ENCODE measurements at regions not wholly inside any gene's neighbourhood (a gene's known extent, or its start where the extent isn't known, plus 50 kb on each side); places are given as distances from the start of the nearest gene placed in this dataset.

DNA sequence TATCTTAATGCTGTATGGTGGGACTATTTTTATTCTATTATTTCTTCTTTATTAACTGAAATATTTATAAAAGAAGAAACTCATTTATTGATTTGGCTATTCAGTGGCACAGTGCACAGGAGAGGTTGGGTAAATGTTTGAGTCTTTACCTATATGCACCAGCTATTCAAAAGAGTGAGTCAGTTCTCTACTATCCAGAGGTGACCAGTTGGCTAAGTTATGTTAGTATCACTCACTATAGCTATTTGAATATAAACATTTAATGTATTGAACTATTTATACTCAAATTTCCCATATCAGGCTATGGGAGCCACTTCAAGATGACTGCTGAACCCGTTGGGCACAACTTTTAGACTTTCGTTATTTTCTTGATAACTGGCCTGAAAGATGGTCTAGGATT, 106.1 kb upstream of the VEGFC start:
- no peak for DNase-seq (ENCODE audit: low read depth in 3 of 3, low spot score in 1 of 3)

DNA sequence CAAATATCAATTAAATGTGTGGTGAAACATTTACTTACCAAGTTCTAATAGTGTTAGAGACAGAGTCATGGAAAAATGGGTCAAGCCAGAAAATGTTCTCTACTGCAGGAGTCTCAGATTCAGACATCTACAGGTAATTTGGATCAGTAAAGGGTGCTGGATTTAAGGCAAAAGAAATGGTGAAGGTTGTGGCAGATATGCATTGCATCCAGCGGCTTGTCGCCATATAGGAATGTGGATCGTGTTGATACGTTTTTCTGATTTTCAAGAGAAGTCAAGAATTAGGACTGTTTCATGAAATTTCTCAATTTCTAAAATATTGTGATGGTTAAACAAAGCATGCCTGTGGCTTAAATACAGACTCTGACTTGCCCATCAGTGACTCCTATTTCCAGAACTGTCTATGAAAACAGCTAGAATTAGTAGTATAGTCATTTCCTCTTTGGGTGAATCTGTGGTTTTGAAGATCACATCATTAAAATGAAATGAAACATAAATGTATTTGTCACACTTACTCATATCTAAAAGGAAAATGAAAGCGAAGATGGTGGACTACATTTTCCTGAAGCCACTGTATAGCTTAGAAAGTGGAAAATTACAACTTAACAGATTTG, 110.1 kb upstream of the VEGFC start:
- DNase-seq (ENCODE audit: low read depth in 3 of 3, low spot score in 1 of 3) = no peak

GRCh38 chr4:176906709-176907108, 114.0 kb upstream of the VEGFC start:
- DNase-seq (ENCODE audit: low read depth in 3 of 3, low spot score in 1 of 3) = no peak

DNA sequence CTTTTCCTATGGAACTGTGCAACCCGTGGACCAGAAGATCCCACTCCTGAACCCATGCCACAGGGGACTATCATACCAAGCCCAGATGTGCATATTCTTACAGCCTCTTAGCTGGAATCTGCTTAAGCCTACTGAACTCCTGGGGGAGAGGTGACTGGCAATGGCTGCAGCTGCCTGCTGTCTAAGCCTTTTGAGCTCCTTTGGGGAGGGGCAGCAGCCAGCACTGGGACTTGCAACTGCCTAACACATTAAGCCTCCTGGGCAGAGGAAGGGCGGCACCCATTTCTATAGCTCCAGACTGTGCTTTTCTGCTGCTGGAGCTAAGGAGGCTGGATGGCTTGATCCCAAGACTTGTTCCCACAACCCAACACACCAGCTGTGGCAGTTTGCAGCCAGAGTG, 117.9 kb upstream of the VEGFC start:
- DNase-seq (ENCODE audit: low read depth in 3 of 3, low spot score in 1 of 3) = no peak

- DNase-seq (ENCODE audit: low read depth in 3 of 3, low spot score in 1 of 3) = no peak
These were observed 126.9 kb upstream of the VEGFC start for GRCh38 chr4:176919631-176920030.

DNA sequence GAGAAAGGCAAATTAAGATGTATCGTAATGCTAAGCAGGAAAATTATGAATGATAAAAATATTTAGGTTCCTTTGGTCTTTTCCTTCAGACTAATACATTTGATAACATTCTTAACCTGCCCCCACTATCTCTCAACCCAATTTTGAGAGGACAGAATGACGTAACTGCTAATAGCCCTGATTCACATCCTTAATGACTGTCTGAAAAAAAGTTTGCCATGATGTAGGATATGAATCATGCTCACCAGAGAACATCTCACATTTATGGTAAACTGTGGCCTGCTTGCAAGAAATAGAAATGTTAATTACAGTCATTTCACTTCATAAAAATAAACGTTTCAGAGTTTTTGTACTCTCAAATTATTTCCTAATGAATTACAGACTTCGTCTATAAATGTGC, 128.0 kb upstream of the VEGFC start:
- DNase-seq (ENCODE audit: low read depth in 3 of 3, low spot score in 1 of 3) = no peak

DNA sequence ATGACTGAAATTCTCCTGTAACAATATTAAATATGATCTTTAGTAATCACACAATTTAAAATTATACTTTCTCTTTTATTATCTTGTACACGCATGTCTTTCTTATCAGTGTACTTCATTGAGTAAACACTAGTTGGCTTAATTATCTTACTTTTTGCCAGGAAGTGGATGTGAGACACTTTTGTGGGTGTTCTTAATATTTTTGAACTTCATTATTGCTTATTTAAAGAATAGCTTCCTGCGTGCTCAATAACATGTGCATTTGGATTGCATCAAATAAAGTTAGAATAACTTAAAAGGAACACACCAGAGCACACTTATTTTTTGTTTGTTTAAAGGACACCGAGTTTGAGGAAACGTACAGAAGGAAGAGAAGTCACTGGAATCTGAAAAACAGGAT, 128.5 kb upstream of the VEGFC start:
- no peak for DNase-seq (ENCODE audit: low read depth in 3 of 3, low spot score in 1 of 3)

DNA sequence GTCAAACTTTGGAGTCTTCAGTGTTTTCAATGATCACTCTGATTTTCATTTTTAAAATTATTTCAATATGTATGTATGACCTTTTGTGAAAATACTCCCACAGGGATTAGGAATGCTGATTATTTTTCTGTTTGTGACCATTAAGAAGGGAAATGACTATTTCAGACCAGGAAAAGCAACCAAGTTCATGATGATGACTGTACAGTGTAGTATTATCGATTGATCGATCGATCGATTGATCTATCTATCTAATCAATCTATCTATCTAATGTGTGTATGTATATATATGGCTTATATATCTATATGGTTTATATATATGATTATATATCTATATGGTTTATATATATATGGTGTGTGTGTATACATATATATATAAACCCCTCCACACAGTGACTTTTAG, 131.5 kb upstream of the VEGFC start:
- DNase-seq (ENCODE audit: low read depth in 3 of 3, low spot score in 1 of 3) = no peak

DNA sequence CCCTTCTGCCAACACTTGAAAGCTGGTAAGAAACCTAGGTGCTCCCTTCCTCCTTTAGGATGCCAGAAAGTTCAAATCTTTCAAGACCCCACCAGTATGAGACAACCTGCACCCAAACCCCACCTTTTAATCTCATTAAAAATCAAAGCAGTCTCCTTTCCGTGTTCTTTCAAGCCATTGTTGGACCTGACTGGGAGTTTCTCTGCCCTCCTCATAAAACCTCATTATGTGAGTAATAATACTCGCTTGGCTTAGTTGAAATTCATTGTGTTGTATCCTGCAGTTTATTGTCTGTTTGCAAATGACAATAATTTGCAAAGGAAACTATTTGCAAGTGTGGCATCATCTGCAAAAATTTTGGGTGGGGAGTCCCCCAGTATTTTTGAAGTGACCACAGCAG, 133.2 kb upstream of the VEGFC start:
- no peak for DNase-seq (ENCODE audit: low read depth in 3 of 3, low spot score in 1 of 3)

- no peak for DNase-seq (ENCODE audit: low read depth in 3 of 3, low spot score in 1 of 3)
These were observed 134.4 kb upstream of the VEGFC start for GRCh38 chr4:176927117-176927516.

- DNase-seq (ENCODE audit: low read depth in 3 of 3, low spot score in 1 of 3) = no peak
These were observed 134.9 kb upstream of the VEGFC start for GRCh38 chr4:176927664-176928063.

DNA sequence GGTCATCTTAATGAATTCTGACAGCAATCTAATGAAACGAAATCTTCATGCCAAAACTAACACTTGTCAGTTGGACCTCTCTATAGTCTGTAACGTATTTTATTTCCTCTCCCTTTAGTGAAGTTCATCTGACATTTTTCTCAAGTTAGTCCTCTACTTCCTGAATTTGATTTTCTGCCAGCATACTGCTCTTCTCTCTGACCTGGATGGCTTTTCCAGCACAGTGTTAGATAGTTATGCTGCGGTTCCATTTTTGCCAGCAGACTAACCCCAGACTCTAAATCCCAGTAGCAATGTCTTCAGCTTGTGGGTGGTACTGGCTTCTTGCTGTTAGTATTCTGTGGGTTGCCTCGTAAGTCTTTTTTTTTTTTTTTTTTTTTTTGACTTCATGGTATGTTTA, 146.7 kb upstream of the VEGFC start:
- no peak for DNase-seq (ENCODE audit: low read depth in 3 of 3, low spot score in 1 of 3)

GRCh38 chr4:176945334-176945733, 152.6 kb upstream of the VEGFC start:
- no peak for DNase-seq (ENCODE audit: low read depth in 3 of 3, low spot score in 1 of 3)

DNA sequence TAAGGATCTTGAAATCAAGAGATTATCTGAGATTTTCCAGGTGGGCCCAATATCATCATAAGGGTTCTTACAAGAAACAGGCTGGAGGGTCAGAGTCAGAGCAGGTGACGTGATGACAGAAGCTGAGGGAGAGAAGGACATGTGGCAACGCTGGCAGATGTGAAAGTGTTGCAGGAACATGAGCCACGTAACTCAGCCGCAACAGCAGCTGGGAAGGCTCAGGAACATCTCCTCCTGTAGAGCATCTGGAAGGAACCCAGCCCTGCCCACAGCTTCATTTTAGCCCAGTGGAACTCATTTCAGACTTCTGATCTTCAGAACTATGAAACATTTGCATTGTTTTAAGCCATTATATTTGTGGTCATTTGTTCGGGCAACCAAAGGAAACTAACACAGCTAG, 156.3 kb upstream of the VEGFC start:
- DNase-seq (ENCODE audit: low read depth in 3 of 3, low spot score in 1 of 3) = no peak

DNA sequence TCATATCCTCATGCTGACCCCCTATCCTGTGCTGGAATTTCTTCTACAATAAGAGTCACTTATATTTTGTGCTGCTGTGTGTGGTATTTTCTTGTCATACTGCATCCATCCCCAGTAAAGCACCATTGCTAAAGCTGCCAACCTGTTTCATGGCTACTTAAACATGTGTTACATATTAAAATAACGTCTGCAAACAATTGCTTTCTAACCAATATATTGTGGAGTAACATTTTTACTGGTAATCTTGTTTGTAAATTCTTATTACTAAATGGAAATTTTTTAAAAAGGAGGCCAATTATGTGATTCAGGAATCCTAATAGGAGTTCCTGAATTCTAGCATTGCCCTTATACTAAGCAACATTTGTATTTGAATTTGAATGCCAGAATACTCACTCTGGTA, 160.3 kb upstream of the VEGFC start:
- no peak for DNase-seq (ENCODE audit: low read depth in 3 of 3, low spot score in 1 of 3)

- no peak for DNase-seq (ENCODE audit: low read depth in 3 of 3, low spot score in 1 of 3)
These were observed 164.8 kb upstream of the VEGFC start for GRCh38 chr4:176957353-176958118.

- no peak for DNase-seq (ENCODE audit: low read depth in 3 of 3, low spot score in 1 of 3)
These were observed 167.3 kb upstream of the VEGFC start for GRCh38 chr4:176959980-176960379.

GRCh38 chr4:176963121-176963520, 170.4 kb upstream of the VEGFC start:
- no peak for DNase-seq (ENCODE audit: low read depth in 3 of 3, low spot score in 1 of 3)

- no peak for DNase-seq (ENCODE audit: low read depth in 3 of 3, low spot score in 1 of 3)
These were observed 171.5 kb upstream of the VEGFC start for GRCh38 chr4:176964116-176964691.

DNA sequence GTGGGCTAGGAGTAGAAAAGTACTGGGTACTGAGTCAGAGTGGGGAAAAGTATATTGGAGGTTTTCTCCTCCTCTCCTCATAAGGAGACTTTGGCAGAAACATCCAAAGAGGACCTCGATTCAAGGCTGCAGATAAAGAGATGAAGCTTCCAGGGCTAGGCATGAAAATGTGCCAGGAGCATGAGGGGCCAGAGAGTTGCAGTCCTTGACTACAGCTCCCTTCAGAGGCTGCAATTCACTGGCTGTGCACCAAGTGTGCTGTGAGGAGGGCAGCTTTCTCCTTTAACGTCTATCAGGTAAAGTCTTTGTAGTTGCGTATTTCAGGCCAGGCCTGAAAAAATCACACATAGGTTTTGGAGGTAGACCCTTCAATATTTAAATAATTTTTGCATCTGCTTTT, 174.9 kb upstream of the VEGFC start:
- DNase-seq (ENCODE audit: low read depth in 3 of 3, low spot score in 1 of 3) = no peak

GRCh38 chr4:176968094-176968493, 175.4 kb upstream of the VEGFC start:
- DNase-seq (ENCODE audit: low read depth in 3 of 3, low spot score in 1 of 3) = no peak

DNA sequence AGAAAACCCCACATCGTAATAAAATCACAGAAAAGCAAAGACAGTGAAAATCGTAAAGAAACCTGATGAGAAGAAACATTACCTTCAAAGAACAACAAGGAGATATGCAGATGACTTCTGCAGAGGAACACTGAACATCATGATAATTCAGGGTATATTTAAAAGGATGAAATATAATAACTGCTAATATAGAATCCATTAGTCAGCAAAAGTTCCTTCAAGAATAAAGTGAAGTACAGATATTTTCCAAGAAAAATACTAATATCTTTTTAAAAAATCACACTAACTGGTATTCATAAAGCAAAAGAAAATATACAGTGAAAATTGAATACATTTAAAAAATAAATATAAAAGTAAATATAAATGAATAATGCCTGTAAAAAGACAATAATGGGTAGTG, 176.3 kb upstream of the VEGFC start:
- DNase-seq (ENCODE audit: low read depth in 3 of 3, low spot score in 1 of 3) = no peak

- no peak for DNase-seq (ENCODE audit: low read depth in 3 of 3, low spot score in 1 of 3)
These were observed 178.1 kb upstream of the VEGFC start for GRCh38 chr4:176970853-176971252.

All from stimulated activated CD4-positive, alpha-beta T cell treated with anti-CD3 and anti-CD28 coated beads, TNF-alpha, amount 100 ng/mL, for 1 hour (primary cell).